ENCODE measurements at regions not wholly inside any gene's neighbourhood (a gene's known extent, or its start where the extent isn't known, plus 50 kb on each side); places are given as distances from the start of the nearest gene placed in this dataset.

DNA sequence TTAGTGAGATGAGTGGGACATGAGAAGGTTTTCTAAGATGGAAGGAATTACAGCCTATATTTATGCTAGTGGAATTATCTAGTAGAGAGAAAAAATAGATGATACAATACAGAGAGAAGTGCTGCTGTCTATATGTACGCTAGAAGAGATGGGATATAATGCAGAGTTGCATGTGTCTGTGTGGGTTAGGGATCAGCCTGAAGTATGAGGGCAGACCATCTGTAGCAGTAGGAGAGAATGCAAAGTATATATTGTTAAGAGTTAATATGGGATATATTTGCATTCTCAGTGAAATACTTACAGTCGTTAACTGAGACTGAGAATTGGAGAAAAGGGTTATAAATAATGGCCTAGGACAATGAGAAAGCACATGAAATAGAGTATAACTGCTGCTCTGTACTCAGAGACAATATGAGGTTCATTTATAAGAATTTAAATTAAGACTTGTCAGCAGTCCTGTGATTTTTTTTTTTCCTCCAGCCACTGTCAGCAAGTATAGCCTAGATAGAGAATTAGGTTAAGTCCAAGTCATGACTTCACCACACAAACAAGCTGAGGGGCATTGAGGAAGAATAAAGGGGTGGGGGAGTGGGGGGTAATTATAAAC lies 77.8 kb downstream of the SLITRK1 start:
- no peak overlapping the region for H3K27ac ChIP-seq (ENCODE audit: low read length in 2 of 2)
- H3K4me3 ChIP-seq (ENCODE audit: control extremely low read depth in 1 of 5, extremely low read depth in 1 of 5, insufficient read depth in 1 of 5, low read depth in 2 of 5, low read length in 4 of 5): no peak overlapping the region
- CTCF ChIA-PET: no interaction called here
- Mint-ChIP-seq H3K9me3 (ENCODE audit: insufficient read depth) (no peaks in the 10 kb centered on the region), H3K27ac (no peak overlapping the region), H3K27me3 (no peaks in the 10 kb centered on the region), H3K4me3 (no peak overlapping the region), H3K4me1 (no peaks in the 10 kb centered on the region)
- H3K79me2 ChIP-seq (ENCODE audit: control insufficient read depth, insufficient read depth, low read length): no peaks in the 10 kb centered on the region
- H3K27me3 ChIP-seq (replicated peaks in 1 of 4; ENCODE audit: control extremely low read depth in 1 of 4, control insufficient read depth in 3 of 4, insufficient read depth in 4 of 4, low read length in 3 of 4): no peaks in the 10 kb centered on the region
- no peaks in the 10 kb centered on the region for H3K36me3 ChIP-seq (replicated peaks in 1 of 2; ENCODE audit: control extremely low read depth in 1 of 2, control insufficient read depth in 1 of 2, extremely low read depth in 1 of 2, insufficient read depth in 2 of 2, low read length in 1 of 2)
- no peak overlapping the region for H3K4me2 ChIP-seq (replicated peaks; ENCODE audit: low read depth, low read length, poor library complexity, severe bottlenecking)
- no peak for DNase-seq
- intact Hi-C loops (cut with micrococcal nuclease): no loop called here
- no peaks in the 10 kb centered on the region for H4K20me1 ChIP-seq (ENCODE audit: control insufficient read depth, insufficient read depth, low read length, poor library complexity, severe bottlenecking)
- no peak overlapping the region for H2AFZ ChIP-seq (ENCODE audit: insufficient read depth, low read depth, low read length, poor library complexity, severe bottlenecking)
- WGBS (ENCODE audit: insufficient coverage): 94% methylated on average over 2 of the region's 2 CpGs
- H3K4me1 ChIP-seq (ENCODE audit: control insufficient read depth in 2 of 2, insufficient read depth in 2 of 2, low read length in 2 of 2): no peaks in the 10 kb centered on the region
- H3K9ac ChIP-seq (ENCODE audit: low read length): no peak overlapping the region
- POLR2A ChIA-PET: no interaction called here
- ATAC-seq (ENCODE audit: low read depth): no peak
- TF ChIP-seq, protein P1, sequence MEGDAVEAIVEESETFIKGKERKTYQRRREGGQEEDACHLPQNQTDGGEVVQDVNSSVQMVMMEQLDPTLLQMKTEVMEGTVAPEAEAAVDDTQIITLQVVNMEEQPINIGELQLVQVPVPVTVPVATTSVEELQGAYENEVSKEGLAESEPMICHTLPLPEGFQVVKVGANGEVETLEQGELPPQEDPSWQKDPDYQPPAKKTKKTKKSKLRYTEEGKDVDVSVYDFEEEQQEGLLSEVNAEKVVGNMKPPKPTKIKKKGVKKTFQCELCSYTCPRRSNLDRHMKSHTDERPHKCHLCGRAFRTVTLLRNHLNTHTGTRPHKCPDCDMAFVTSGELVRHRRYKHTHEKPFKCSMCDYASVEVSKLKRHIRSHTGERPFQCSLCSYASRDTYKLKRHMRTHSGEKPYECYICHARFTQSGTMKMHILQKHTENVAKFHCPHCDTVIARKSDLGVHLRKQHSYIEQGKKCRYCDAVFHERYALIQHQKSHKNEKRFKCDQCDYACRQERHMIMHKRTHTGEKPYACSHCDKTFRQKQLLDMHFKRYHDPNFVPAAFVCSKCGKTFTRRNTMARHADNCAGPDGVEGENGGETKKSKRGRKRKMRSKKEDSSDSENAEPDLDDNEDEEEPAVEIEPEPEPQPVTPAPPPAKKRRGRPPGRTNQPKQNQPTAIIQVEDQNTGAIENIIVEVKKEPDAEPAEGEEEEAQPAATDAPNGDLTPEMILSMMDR (IDR thresholded peaks at IDR 0.05): no peak
- no peak for TF ChIP-seq EZH2 (IDR thresholded peaks at IDR 0.05; ENCODE audit: borderline replicate concordance, insufficient read depth, low read depth, low read length, poor library complexity, severe bottlenecking)
- H3K9me3 ChIP-seq (ENCODE audit: control extremely low read depth in 1 of 3, control insufficient read depth in 2 of 3, insufficient read depth in 1 of 3, low read length in 2 of 3): peaks cover 0 to 1% (median 0%) of the 10 kb centered on the region in 3 donors

DNA sequence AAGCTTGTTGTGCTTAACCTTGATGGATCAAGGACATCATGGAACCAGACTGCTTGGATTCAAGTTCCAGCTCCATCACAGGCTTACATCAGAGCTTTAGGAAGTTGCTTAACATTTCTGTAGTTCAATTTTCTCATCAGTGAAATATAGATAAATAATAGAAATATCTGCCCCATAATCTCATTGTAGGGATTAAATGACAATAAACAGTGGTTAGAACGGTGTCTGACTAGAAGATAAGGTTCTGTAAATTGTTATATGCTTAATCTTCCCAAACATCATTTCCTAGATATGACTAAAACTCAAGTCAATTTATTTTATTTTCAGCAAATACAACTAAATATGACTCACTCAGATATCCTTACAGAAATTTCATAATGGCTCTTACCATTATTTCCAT lies 83.5 kb downstream of the SLITRK1 start:
- Mint-ChIP-seq H3K27me3 (no peaks in the 10 kb centered on the region), H3K27ac (no peak overlapping the region)
- no peaks in the 10 kb centered on the region for H3K79me2 ChIP-seq (ENCODE audit: control insufficient read depth, insufficient read depth, low read length)

More for the DNA sequence above, 83.5 kb downstream of the SLITRK1 start:
- Histone ChIP-seq H3K4me2 (replicated peaks; ENCODE audit: low read depth, low read length, poor library complexity, severe bottlenecking) (no peak overlapping the region), H3K9ac (ENCODE audit: low read length) (no peak overlapping the region), H3K27ac (ENCODE audit: low read length in 2 of 2) (no peak overlapping the region), H3K36me3 (replicated peaks in 1 of 2; ENCODE audit: control extremely low read depth in 1 of 2, control insufficient read depth in 1 of 2, extremely low read depth in 1 of 2, insufficient read depth in 2 of 2, low read length in 1 of 2) (no peaks in the 10 kb centered on the region), H2AFZ (ENCODE audit: insufficient read depth, low read depth, low read length, poor library complexity, severe bottlenecking) (no peak overlapping the region), H3K4me3 (ENCODE audit: control extremely low read depth in 1 of 5, extremely low read depth in 1 of 5, insufficient read depth in 1 of 5, low read depth in 2 of 5, low read length in 4 of 5) (no peak overlapping the region), H3K27me3 (replicated peaks in 1 of 4; ENCODE audit: control extremely low read depth in 1 of 4, control insufficient read depth in 3 of 4, insufficient read depth in 4 of 4, low read length in 3 of 4) (no peaks in the 10 kb centered on the region), H4K20me1 (ENCODE audit: control insufficient read depth, insufficient read depth, low read length, poor library complexity, severe bottlenecking) (no peaks in the 10 kb centered on the region), H3K9me3 (ENCODE audit: control extremely low read depth in 1 of 3, control insufficient read depth in 2 of 3, insufficient read depth in 1 of 3, low read length in 2 of 3) (no peaks in the 10 kb centered on the region), H3K4me1 (ENCODE audit: control insufficient read depth in 2 of 2, insufficient read depth in 2 of 2, low read length in 2 of 2) (no peaks in the 10 kb centered on the region)
- no peak for ATAC-seq (ENCODE audit: low read depth)
- no peak for DNase-seq
- ChIA-PET CTCF (no interaction called here), POLR2A (no interaction called here)
- TF ChIP-seq, protein P1 (IDR thresholded peaks at IDR 0.05): no peak
- no peak for TF ChIP-seq EZH2 (IDR thresholded peaks at IDR 0.05; ENCODE audit: borderline replicate concordance, insufficient read depth, low read depth, low read length, poor library complexity, severe bottlenecking)
- WGBS (ENCODE audit: insufficient coverage): no CpG with 5 or more reads among the region's 1 CpG
- H3K9me3 Mint-ChIP-seq (ENCODE audit: insufficient read depth): no peaks in the 10 kb centered on the region
- intact Hi-C loops (cut with micrococcal nuclease): no loop called here
- no peaks in the 10 kb centered on the region for H3K4me1 Mint-ChIP-seq
- H3K4me3 Mint-ChIP-seq: no peak overlapping the region
